ENCODE measurements at regions not wholly inside any gene's neighbourhood (a gene's known extent, or its start where the extent isn't known, plus 50 kb on each side); places are given as distances from the start of the nearest gene placed in this dataset.

GRCh38 chr2:176813156-176813555 is 399.4 kb upstream of the HNRNPA3 start:
- TF ChIP-seq, protein P1, sequence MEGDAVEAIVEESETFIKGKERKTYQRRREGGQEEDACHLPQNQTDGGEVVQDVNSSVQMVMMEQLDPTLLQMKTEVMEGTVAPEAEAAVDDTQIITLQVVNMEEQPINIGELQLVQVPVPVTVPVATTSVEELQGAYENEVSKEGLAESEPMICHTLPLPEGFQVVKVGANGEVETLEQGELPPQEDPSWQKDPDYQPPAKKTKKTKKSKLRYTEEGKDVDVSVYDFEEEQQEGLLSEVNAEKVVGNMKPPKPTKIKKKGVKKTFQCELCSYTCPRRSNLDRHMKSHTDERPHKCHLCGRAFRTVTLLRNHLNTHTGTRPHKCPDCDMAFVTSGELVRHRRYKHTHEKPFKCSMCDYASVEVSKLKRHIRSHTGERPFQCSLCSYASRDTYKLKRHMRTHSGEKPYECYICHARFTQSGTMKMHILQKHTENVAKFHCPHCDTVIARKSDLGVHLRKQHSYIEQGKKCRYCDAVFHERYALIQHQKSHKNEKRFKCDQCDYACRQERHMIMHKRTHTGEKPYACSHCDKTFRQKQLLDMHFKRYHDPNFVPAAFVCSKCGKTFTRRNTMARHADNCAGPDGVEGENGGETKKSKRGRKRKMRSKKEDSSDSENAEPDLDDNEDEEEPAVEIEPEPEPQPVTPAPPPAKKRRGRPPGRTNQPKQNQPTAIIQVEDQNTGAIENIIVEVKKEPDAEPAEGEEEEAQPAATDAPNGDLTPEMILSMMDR (IDR thresholded peaks at IDR 0.05): no peak
- TF ChIP-seq POLR2A (IDR thresholded peaks at IDR 0.05): no peak

All from Peyer's patch (tissue), 4 donors.